A673 (cell line): ENCODE measurements at regions not wholly inside any gene's neighbourhood (a gene's known extent, or its start where the extent isn't known, plus 50 kb on each side); places are given as distances from the start of the nearest gene placed in this dataset.

Source experiments
- CTCF ChIP-seq: fragments of 300-800, 200-600 bp; sonication (generic); conservative IDR thresholded peaks from 2 replicates; pipeline ENCODE4 v1.5.1; 2017; ENCODE audit warnings: low read depth, mild to moderate bottlenecking, antibody characterized with exemption, low read length, moderate library complexity, mixed read lengths
- EZH2 ChIP-seq: fragments of 200-600 bp; sonication (generic); IDR thresholded peaks from 2 replicates; pipeline ENCODE4 v1.6.1; 2017; ENCODE audit warnings: borderline replicate concordance, low read depth, mild to moderate bottlenecking, mixed read lengths, antibody characterized with exemption, low read length; ENCODE audit not compliant: poor library complexity, severe bottlenecking

GRCh38 chr3:188950832-188951489 lies 220.8 kb upstream of the TPRG1 start:
- TF ChIP-seq CTCF = no peak
- no peak for TF ChIP-seq EZH2
